Stromal cell of bone marrow (primary cell): ENCODE measurements at regions not wholly inside any gene's neighbourhood (a gene's known extent, or its start where the extent isn't known, plus 50 kb on each side); places are given as distances from the start of the nearest gene placed in this dataset.

ENCODE experiments used
- DNase-seq: peaks from one replicate; pipeline ENCODE4 v3.0.0-alpha.2; 2012; ENCODE audit warnings: low read depth

DNA sequence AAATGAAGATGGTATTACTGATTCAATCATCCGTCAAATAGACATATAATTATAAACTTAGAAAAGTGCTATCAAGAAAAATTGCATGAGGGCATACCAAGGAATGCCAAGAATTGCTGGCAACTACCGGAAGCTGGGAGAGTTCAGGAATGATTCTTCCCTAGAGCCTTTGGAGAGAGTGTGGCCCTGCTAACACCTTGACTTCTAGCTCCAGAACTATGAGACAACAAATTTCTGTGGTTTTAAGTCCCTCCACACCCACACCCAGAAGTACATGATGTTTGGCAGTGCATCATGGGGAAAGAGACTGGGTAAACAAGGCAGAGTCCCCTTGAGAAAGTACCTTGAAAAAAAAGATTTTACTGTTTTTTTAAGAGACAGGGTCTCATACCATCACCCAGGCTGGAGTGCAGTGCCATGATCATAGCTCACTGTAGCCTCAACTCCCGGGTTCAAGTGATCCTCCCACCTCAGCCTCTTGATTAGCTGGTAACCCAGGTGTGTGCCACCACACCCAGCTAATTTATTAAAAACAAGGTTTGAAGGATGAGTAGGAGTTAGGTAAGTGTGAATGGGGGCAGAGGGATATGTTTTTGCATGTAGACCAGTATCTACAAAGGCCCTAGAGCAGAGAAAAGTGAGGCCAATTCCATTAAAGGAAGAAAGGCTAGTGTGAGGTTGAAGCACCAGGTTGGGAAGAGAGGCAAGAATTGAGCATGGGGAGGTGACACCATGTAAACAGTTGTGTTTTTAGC, 53.1 kb downstream of the GSX2 start:
- DNase-seq: no peak

DNA sequence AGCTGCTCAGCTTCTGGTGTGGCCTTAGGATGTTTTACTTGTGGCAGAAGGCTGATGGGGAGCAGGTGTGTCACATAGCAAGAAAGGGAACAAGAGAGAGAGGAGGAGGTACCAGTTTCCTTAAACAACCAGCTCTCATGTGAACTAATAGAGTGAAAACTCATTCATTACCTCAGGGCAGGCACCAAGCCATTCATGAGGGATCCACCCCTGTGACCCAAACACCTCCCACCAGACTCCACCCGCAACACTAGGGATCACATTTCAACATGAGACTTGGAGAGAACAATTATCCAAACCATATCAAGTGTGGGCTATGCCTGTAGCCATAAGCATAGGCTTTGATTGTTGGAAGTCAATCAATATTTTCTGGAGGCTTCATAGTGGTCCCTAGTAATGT, 56.0 kb downstream of the GSX2 start:
- DNase-seq: no peak

DNA sequence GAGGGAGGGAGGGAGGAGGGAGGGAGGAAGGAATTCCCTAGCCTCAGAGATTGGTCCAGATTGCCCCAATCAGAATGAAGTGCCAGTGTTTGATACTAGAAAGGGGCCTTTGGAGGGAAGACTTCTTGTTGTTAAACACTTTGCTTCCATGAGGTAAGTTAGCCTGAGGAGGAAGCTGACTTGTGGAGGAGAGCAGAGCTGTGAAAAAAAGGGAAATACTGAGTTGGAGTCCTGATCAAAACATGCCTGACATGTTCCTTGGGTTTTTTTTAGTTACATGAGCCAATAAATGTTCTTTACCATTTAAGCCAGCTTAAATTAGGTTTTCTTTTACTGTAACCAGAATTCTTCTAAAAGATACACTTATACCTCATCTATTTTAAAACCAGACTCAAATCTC, 57.6 kb downstream of the GSX2 start:
- no peak for DNase-seq

DNA sequence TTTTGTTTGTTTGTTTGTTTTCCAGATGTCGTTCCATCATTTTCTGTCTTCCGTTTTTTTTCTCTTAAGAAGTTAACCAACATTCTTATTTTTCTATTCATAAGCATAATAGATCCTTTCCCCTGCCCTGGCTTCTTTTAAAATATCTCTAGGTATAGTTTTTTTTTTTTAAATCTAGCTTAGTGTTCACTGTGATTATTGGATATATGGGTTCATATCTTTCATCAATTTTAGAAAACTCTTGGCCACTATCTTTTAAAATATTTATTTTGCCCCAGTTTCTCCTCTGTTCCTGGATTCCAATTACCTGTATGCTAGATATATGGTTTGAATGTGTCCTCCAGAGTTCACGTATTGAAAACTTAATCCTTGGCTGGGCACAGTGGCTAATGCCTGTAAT, 59.6 kb downstream of the GSX2 start:
- DNase-seq: no peak

DNA sequence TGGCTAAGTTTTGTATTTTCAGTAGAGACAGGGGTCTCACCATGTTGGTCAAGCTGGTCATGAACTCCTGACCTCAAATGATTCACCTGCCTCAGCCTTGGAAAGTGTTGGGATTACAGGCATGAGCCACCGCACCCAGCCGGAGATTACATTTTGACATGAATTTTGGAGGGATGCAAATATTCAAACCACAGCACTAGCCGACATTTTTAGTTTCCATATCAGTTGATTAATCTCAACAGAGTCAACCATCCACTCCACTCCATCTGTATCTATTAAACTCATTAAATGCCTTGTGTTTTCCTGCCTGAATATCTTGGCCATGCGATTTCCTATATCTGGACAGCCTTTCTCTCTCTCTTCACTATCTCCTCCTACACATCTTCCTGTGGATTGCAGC, 64.1 kb upstream of the PDGFRA start:
- DNase-seq: no peak

DNA sequence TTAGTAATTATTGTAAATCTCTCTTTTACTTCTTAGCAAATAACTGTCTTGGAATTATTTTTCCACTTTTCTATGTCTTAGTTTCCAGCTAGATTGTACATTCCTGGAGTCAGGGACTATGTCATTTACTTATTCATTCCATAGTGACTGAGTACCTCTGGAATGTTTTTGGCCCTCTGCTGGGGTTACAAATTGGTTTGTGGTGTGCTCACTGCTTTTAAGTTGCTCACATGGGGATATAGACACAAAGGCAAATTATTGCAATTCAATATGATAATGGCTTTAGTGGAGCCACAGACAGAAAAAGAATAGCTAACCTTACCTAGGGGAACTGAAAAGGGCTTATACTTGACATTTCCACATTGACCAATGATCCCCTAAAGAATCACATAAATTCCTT, 63.7 kb upstream of the PDGFRA start:
- peak; percentile 86 for DNase-seq

DNA sequence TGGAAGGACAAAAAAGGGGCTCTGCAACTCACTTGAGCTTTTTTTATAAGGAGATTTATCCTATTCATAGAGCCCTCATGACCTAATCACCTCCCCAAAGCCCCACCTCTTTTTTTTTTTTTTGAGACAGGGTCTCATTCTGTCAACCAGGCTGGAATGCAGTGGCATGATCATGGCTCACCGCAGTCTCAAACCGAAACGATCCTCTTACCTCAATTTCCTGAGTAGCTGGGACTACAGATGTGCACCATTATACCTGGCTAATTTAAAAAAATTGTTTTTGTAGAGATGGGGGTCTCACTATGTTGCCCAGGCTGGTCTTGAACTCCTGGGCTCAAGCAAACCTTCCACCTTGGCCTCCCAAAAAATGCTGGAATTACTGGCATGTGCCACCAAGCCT, 61.6 kb upstream of the PDGFRA start:
- DNase-seq: no peak

DNA sequence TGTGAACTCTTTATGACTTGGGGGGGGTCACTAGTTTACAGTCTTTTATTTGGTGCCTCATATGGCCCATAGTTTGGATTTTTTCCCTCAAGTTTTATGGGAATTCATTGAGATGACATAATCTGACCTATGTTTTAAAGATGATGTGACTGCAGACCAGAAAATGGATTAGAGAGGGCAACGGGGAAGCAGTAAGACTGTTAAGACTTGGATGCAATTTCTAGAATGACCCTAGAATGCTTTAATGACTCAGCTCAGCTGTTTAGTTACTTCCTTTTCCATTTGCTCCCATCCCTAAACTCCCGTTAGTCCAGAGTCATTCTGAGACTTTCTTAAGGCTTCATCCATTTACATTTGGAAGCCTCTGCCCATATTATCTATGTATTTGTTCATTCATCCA, 59.9 kb upstream of the PDGFRA start:
- DNase-seq: no peak

DNA sequence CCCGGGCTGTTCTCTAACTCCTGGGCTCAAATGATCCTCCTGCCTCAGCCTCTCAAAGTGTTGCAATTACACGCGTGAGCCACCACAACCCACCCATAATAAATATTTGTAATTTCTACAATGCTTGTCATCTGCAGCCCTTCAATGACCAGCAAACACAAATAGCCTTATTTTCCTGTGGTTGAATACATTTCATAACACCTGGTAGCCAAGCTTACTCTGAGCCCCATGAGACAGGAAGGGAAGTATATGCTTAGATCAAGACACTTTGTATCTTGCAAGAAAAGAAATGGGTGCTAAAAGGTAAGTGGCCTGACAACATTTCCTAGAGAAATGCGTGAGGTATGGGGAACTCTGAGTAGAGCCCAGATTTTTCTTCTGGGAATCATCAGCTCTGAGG, 56.9 kb upstream of the PDGFRA start:
- DNase-seq: no peak

DNA sequence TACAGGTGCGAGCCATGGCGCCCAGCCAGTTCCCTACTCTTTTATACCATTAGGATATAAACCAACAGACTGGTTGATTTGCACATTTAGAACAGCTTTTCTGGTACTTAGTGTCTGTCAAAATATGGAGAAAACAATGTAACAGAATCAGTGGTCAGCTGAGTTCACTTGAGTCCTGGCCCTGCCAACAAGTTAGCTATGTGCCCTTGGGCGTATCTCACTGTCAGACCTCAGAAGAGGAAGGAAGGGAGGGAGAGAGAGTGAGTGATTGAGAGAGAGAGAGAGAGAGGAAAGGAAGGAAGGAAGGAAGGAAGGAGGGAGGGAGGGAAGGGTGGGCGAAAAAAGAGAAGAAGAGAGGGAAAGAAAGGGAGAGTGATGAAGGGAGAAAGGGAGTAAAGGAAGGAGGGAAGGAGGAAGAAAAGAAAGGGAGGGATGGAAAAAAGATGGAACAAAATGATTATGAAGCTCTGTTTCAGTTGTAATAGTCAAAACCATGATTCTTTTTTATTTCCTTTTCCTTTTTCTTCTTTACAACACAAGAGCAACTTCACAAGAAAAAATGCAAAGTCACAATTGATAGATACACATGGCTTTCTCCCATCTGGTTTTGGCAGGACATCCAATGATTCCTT, 55.7 kb upstream of the PDGFRA start:
- no peak for DNase-seq

DNA sequence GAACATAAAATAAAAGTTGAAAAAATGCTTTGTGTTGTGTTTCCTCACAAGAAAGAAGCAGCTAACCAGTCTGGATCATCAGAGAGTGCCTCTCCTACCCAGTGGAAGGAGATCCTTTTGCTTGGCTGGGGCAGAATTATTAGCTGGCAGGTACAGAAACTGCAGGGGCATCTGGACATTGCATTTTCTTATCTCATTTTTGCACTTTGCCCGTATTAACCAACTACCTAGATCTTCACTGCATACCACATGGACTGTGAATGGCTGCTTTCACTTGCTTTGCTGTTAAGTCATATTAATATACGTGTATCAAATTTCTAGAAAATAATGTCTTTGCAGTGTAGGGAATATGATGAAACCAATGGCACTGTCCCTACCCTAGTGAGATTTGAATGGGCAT, 52.9 kb upstream of the PDGFRA start:
- no peak for DNase-seq
